GM12892 (cell line): ENCODE measurements at regions not wholly inside any gene's neighbourhood (a gene's known extent, or its start where the extent isn't known, plus 50 kb on each side); places are given as distances from the start of the nearest gene placed in this dataset.

ENCODE experiments used
- POLR2A ChIP-seq: IDR thresholded peaks from 2 replicates; pipeline ENCODE4 v1.6.1; 2011; ENCODE audit warnings: low read depth, low read length, control low read depth
- POLR2AphosphoS5 ChIP-seq: IDR thresholded peaks from 2 replicates; pipeline ENCODE4 v1.6.1; 2011; ENCODE audit warnings: low read depth, low read length, control low read depth
- TAF1 ChIP-seq: IDR thresholded peaks from 2 replicates; pipeline ENCODE4 v1.6.1; 2011; ENCODE audit warnings: low read depth, mild to moderate bottlenecking, control low read depth, low read length, borderline replicate concordance

GRCh38 chr13:106819413-106820180 is 251.7 kb upstream of the ARGLU1 start:
- TF ChIP-seq POLR2AphosphoS5 = no peak
- no peak for TF ChIP-seq POLR2A
- no peak for TF ChIP-seq TAF1
